B cell (primary cell): ENCODE measurements at regions not wholly inside any gene's neighbourhood (a gene's known extent, or its start where the extent isn't known, plus 50 kb on each side); places are given as distances from the start of the nearest gene placed in this dataset.

Experiments used
- ATAC-seq: fragments of 200-7000 bp; cut with Tn5 transposase; one replicate; pipeline ENCODE4 v1.10.0; 2021; ENCODE audit warnings: low read depth, mild to moderate bottlenecking, moderate number of reproducible peaks, moderate library complexity
- CTCF ChIA-PET: fragments of 350-600 bp; sonication (Branson Sonifier 250); formaldehyde crosslinking; loops from one replicate; lab custom pipeline; 2021; ENCODE audit warnings: antibody characterized with exemption, inconsistent platforms; lab: Charles Lee
- POLR2A ChIA-PET: fragments of 350-600 bp; sonication (Branson Sonifier 250); formaldehyde crosslinking; loops from one replicate; lab custom pipeline; 2021; ENCODE audit warnings: antibody characterized with exemption; lab: Charles Lee
- DNase-seq: peaks from one replicate; pipeline ENCODE4 v3.0.0; 2013
- H2AFZ ChIP-seq: 2 replicates; pipeline ENCODE4 v1.6.1; 2012; ENCODE audit warnings: mild to moderate bottlenecking, low read depth, low read length; ENCODE audit not compliant: insufficient read depth, poor library complexity, severe bottlenecking
- H3K27ac ChIP-seq, 2 donors: 1 replicate in 1 of 2; 2 replicates in 1 of 2; pipeline ENCODE4 v1.5.1; 2012 to 2013; ENCODE audit warnings: low read length in 2 of 2, mild to moderate bottlenecking in 2 of 2, moderate library complexity in 1 of 2
- H3K27me3 ChIP-seq, 4 experiments: fragments of 200-600 bp in 1 of 4; sonication (generic) in 1 of 4; replicated peaks in 1 of 4; 1 replicate in 2 of 4; 2 replicates in 2 of 4; pipeline versions ENCODE4 v1.6.1 to v1.7.0; 2013 to 2016; ENCODE audit warnings: low read length in 3 of 4, mild to moderate bottlenecking in 2 of 4, mixed read lengths in 1 of 4, moderate library complexity in 1 of 4; ENCODE audit not compliant: insufficient read depth in 4 of 4, control insufficient read depth in 3 of 4; ENCODE audit errors: control extremely low read depth in 1 of 4
- H3K36me3 ChIP-seq, 2 experiments: replicated peaks in 1 of 2; 1 replicate in 1 of 2; 2 replicates in 1 of 2; pipeline versions ENCODE4 v1.6.1 to v1.7.1; 2013; ENCODE audit warnings: low read length in 1 of 2; ENCODE audit not compliant: insufficient read depth in 2 of 2, control insufficient read depth in 1 of 2; ENCODE audit errors: control extremely low read depth in 1 of 2, extremely low read depth in 1 of 2
- H3K4me1 ChIP-seq, 2 donors: fragments of 200-600 bp in 1 of 2; sonication (generic) in 1 of 2; 1 replicate in 1 of 2; 2 replicates in 1 of 2; pipeline versions ENCODE4 v1.5.1 to v1.6.1; 2013 to 2017; ENCODE audit warnings: low read length in 2 of 2; ENCODE audit not compliant: control insufficient read depth in 2 of 2, insufficient read depth in 2 of 2
- H3K4me2 ChIP-seq: replicated peaks from 2 replicates; pipeline ENCODE3; 2012; ENCODE audit warnings: mild to moderate bottlenecking, low read depth, low read length; ENCODE audit not compliant: poor library complexity, severe bottlenecking
- H3K4me3 ChIP-seq, 5 experiments: fragments of 200-600 bp in 1 of 5; sonication (generic) in 1 of 5; 1 replicate in 3 of 5; 2 replicates in 2 of 5; pipeline versions ENCODE4 v1.5.1 to v1.7.0; 2011 to 2016; ENCODE audit warnings: low read length in 4 of 5, mild to moderate bottlenecking in 4 of 5, low read depth in 2 of 5, control low read depth in 1 of 5, moderate library complexity in 1 of 5; ENCODE audit not compliant: insufficient read depth in 1 of 5; ENCODE audit errors: control extremely low read depth in 1 of 5, extremely low read depth in 1 of 5
- H3K79me2 ChIP-seq: fragments of 200-600 bp; sonication (generic); one replicate; pipeline ENCODE4 v1.6.0; 2016; ENCODE audit warnings: low read length; ENCODE audit not compliant: control insufficient read depth, insufficient read depth
- H3K9ac ChIP-seq: fragments of 200-600 bp; sonication (generic); 2 replicates; pipeline ENCODE4 v1.6.1; 2017; ENCODE audit warnings: mild to moderate bottlenecking, low read length, moderate library complexity
- H3K9me3 ChIP-seq, 3 donors: one replicate each; pipeline versions ENCODE4 v1.6.1 to v1.7.1; 2013; ENCODE audit warnings: low read length in 2 of 3; ENCODE audit not compliant: control insufficient read depth in 2 of 3, insufficient read depth in 1 of 3; ENCODE audit errors: control extremely low read depth in 1 of 3
- H4K20me1 ChIP-seq: 2 replicates; pipeline ENCODE4 v1.6.0; 2012; ENCODE audit warnings: mild to moderate bottlenecking, low read length; ENCODE audit not compliant: insufficient read depth, control insufficient read depth, poor library complexity, severe bottlenecking
- H3K27ac Mint-ChIP-seq: one replicate; pipeline ENCODE4 v1.8.0; 2021; ENCODE audit warnings: mixed read lengths
- H3K27me3 Mint-ChIP-seq: one replicate; pipeline ENCODE4 v1.8.0; 2021; ENCODE audit warnings: mixed read lengths
- H3K4me1 Mint-ChIP-seq: one replicate; pipeline ENCODE4 v1.8.0; 2021; ENCODE audit warnings: mixed read lengths
- H3K4me3 Mint-ChIP-seq: one replicate; pipeline ENCODE4 v1.8.0; 2021; ENCODE audit warnings: mixed read lengths
- H3K9me3 Mint-ChIP-seq: one replicate; pipeline ENCODE4 v1.8.0; 2022; ENCODE audit warnings: mixed read lengths; ENCODE audit not compliant: insufficient read depth
- EZH2 ChIP-seq: IDR thresholded peaks from 2 replicates; pipeline ENCODE4 v1.6.1; 2012; ENCODE audit warnings: borderline replicate concordance, low read depth, mild to moderate bottlenecking, moderate library complexity, low read length; ENCODE audit not compliant: insufficient read depth, poor library complexity, severe bottlenecking
- WGBS: methylation state at CpG from one replicate; pipeline ENCODE4 v1.1.5; 2013; ENCODE audit warnings: missing lambda C conversion rate; ENCODE audit not compliant: insufficient coverage; 5-methylcytosine and 5-hydroxymethylcytosine counted together
- intact Hi-C: fragments of 100-400 bp; cut with micrococcal nuclease; formaldehyde crosslinking; loops from one replicate; pipeline ENCODE4 v1.10.0; 2022
- TF ChIP-seq, protein P1 (sequence below): fragments of 200-600 bp; IDR thresholded peaks from one replicate; pipeline ENCODE4 v1.8.0; 2022; ENCODE audit warnings: antibody characterized with exemption, mild to moderate bottlenecking

DNA sequence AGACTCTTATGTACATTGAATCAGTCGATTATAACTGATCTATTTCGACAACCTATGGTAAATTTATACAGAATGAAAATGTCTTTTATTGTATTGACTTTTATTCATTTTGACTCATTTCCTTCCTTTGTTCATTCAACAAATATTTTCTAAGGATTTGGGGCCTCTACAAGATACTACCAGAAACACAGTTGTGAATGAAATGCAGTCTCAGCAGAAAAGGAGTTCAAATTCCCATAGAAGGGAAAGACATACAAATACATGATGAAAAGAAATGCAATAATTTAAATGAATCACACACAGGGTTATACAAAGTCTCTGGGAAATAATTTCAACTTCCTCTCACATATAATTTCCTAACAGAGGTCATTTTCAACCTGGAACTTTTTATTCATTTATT is 134.0 kb upstream of the SEMA3A start:
- intact Hi-C loops = no loop called here
- TF ChIP-seq EZH2 = no peak
- TF ChIP-seq, protein P1, sequence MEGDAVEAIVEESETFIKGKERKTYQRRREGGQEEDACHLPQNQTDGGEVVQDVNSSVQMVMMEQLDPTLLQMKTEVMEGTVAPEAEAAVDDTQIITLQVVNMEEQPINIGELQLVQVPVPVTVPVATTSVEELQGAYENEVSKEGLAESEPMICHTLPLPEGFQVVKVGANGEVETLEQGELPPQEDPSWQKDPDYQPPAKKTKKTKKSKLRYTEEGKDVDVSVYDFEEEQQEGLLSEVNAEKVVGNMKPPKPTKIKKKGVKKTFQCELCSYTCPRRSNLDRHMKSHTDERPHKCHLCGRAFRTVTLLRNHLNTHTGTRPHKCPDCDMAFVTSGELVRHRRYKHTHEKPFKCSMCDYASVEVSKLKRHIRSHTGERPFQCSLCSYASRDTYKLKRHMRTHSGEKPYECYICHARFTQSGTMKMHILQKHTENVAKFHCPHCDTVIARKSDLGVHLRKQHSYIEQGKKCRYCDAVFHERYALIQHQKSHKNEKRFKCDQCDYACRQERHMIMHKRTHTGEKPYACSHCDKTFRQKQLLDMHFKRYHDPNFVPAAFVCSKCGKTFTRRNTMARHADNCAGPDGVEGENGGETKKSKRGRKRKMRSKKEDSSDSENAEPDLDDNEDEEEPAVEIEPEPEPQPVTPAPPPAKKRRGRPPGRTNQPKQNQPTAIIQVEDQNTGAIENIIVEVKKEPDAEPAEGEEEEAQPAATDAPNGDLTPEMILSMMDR = no peak
- H3K4me3 Mint-ChIP-seq = no peak overlapping the region

DNA sequence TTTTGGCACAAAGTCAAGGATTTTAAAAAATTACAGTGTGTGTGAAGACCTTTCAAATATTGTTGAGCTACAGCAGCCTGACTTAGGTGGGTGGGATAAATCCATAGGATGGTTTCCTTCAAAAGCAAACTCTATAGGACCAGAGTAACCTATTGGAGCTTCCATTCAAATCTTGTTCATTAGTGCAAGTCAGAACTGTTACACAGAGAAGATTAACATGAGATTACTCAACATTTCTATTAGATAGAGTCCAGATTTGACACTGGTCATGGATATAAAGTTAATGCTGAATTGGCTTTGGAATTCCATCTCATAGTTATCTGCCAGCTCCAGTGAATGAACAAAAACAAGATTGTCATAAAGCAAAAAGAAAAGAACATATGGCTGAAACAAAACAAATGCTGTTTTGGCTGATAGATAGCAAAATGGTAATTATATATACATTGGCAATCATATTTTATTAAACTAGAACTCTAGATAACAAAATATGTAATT is 129.6 kb upstream of the SEMA3A start:
- Histone ChIP-seq H3K4me1 (no peaks in the 10 kb centered on the region), H3K9ac (no peak overlapping the region), H3K4me3 (no peak overlapping the region), H3K27ac (no peak overlapping the region), H3K36me3 (no peaks in the 10 kb centered on the region), H3K27me3 (no peaks in the 10 kb centered on the region), H3K79me2 (no peaks in the 10 kb centered on the region), H4K20me1 (no peaks in the 10 kb centered on the region), H3K9me3 (no peaks in the 10 kb centered on the region), H3K4me2 (no peak overlapping the region), H2AFZ (no peak overlapping the region)
- Mint-ChIP-seq H3K27ac (no peak overlapping the region), H3K4me1 (no peaks in the 10 kb centered on the region), H3K9me3 (peaks cover 3% of the 10 kb centered on the region), H3K4me3 (no peak overlapping the region), H3K27me3 (no peaks in the 10 kb centered on the region)
- CTCF ChIA-PET = no interaction called here
- intact Hi-C loops = no loop called here
- POLR2A ChIA-PET = no interaction called here
- no peak for TF ChIP-seq EZH2
- TF ChIP-seq, protein P1 = no peak
- DNase-seq = no peak
- ATAC-seq = no peak

More for the DNA sequence above, 134.0 kb upstream of the SEMA3A start:
- no peak overlapping the region for H3K4me2 ChIP-seq
- no peaks in the 10 kb centered on the region for H3K79me2 ChIP-seq
- Mint-ChIP-seq H3K9me3 (peaks cover 2% of the 10 kb centered on the region), H3K27me3 (no peaks in the 10 kb centered on the region), H3K27ac (no peak overlapping the region), H3K4me1 (no peaks in the 10 kb centered on the region)
- POLR2A ChIA-PET = no interaction called here
- WGBS = no CpG with 5 or more reads among the region's 2 CpGs
- no peak overlapping the region for H3K9ac ChIP-seq
- DNase-seq = no peak
- no peak overlapping the region for H3K4me3 ChIP-seq
- CTCF ChIA-PET = no interaction called here
- no peaks in the 10 kb centered on the region for H3K27me3 ChIP-seq
- ATAC-seq = no peak
- H3K4me1 ChIP-seq = no peaks in the 10 kb centered on the region
- no peak overlapping the region for H3K27ac ChIP-seq
- no peak overlapping the region for H2AFZ ChIP-seq
- no peaks in the 10 kb centered on the region for H4K20me1 ChIP-seq
- H3K9me3 ChIP-seq = no peaks in the 10 kb centered on the region
- H3K36me3 ChIP-seq = no peaks in the 10 kb centered on the region
